Testis (tissue), 2 donors: ENCODE measurements at regions not wholly inside any gene's neighbourhood (a gene's known extent, or its start where the extent isn't known, plus 50 kb on each side); places are given as distances from the start of the nearest gene placed in this dataset.

Source experiments
- DNase-seq: peaks from one replicate; pipeline ENCODE4 v3.0.0-alpha.2; 2019
- H3K27ac ChIP-seq, 2 donors: fragments of 200-600 bp; sonication (generic); one replicate each; pipeline ENCODE4 v1.5.1; 2019
- H3K27me3 ChIP-seq: fragments of 200-600 bp; sonication (generic); one replicate; pipeline ENCODE4 v1.5.1; 2019
- H3K36me3 ChIP-seq: fragments of 200-600 bp; sonication (generic); one replicate; pipeline ENCODE4 v1.5.1; 2017; ENCODE audit warnings: low read depth; ENCODE audit errors: missing control alignments
- H3K4me1 ChIP-seq: fragments of 200-600 bp; sonication (generic); one replicate; pipeline ENCODE4 v1.5.1; 2019
- H3K4me3 ChIP-seq, 2 donors: fragments of 200-600 bp; sonication (generic); one replicate each; pipeline ENCODE4 v1.5.1; 2017 to 2019
- H3K9me3 ChIP-seq: fragments of 200-600 bp; sonication (generic); one replicate; pipeline ENCODE4 v1.5.1; 2017
- POLR2A ChIP-seq: fragments of 450-650 bp; IDR thresholded peaks from one replicate; pipeline ENCODE4 v1.6.1; 2017; ENCODE audit warnings: antibody characterized with exemption, mild to moderate bottlenecking, moderate library complexity
- WGBS, 2 donors: methylation state at CpG; one replicate each; pipeline ENCODE4 v1.1.5; 2018; 5-methylcytosine and 5-hydroxymethylcytosine counted together
- intact Hi-C: fragments of 100-400 bp; cut with DNase I; formaldehyde crosslinking; loops from one replicate; pipeline ENCODE4 v1.15.1; 2023; ENCODE audit warnings: low total_unique reads
- TF ChIP-seq, protein P1 (sequence below), 3 experiments: fragments of 450-650 bp in 2 of 3; fragments of 200-600 bp in 1 of 3; sonication (generic) in 1 of 3; IDR thresholded peaks; one replicate each; pipeline ENCODE4 v1.5.1; 2016 to 2019; ENCODE audit warnings: antibody characterized with exemption in 3 of 3, mild to moderate bottlenecking in 2 of 3, moderate library complexity in 1 of 3

GRCh38 chr12:58521796-58522195, 398.5 kb downstream of the LRIG3 start:
- intact Hi-C loops, result no loop called here
- no peak for DNase-seq
- Histone ChIP-seq H3K36me3 (no peaks in the 10 kb centered on the region), H3K27me3 (no peaks in the 10 kb centered on the region), H3K27ac (no peak overlapping the region), H3K9me3 (no peaks in the 10 kb centered on the region), H3K4me1 (no peaks in the 10 kb centered on the region), H3K4me3 (no peak overlapping the region)
- 78 to 94% methylated on average over 1 of the region's 1 CpG for WGBS, 2 donors
- TF ChIP-seq, protein P1, sequence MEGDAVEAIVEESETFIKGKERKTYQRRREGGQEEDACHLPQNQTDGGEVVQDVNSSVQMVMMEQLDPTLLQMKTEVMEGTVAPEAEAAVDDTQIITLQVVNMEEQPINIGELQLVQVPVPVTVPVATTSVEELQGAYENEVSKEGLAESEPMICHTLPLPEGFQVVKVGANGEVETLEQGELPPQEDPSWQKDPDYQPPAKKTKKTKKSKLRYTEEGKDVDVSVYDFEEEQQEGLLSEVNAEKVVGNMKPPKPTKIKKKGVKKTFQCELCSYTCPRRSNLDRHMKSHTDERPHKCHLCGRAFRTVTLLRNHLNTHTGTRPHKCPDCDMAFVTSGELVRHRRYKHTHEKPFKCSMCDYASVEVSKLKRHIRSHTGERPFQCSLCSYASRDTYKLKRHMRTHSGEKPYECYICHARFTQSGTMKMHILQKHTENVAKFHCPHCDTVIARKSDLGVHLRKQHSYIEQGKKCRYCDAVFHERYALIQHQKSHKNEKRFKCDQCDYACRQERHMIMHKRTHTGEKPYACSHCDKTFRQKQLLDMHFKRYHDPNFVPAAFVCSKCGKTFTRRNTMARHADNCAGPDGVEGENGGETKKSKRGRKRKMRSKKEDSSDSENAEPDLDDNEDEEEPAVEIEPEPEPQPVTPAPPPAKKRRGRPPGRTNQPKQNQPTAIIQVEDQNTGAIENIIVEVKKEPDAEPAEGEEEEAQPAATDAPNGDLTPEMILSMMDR (IDR thresholded peaks at IDR 0.05), result no peak

DNA sequence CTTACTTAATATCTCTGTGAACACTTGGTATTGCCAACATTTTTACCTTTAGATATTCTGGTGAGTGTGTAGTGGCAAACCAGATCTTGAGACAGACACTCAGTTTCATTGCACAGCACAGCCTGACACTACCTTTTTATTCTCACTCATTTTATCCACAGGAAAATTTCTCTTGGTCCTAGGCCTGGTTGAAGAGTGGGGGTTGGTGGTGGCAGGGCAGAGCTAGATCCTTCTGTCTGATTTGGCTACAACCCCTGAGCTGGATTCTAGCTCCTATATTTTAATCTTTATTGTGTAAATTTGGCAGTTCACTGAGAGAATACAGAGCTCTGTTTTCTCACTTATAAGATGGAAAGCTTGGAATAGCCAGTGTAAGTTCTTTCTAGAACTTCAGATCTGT, 396.9 kb downstream of the LRIG3 start:
- Histone ChIP-seq H3K9me3 (no peaks in the 10 kb centered on the region), H3K4me3 (no peak overlapping the region), H3K27me3 (no peaks in the 10 kb centered on the region), H3K4me1 (no peaks in the 10 kb centered on the region), H3K36me3 (no peaks in the 10 kb centered on the region), H3K27ac (no peak overlapping the region)
- intact Hi-C loops, result no loop called here
- TF ChIP-seq, protein P1 (IDR thresholded peaks at IDR 0.05), result no peak
- DNase-seq, result no peak

- intact Hi-C loops, result no loop called here
- H3K27me3 ChIP-seq, result no peaks in the 10 kb centered on the region
- TF ChIP-seq POLR2A, result no peak
- TF ChIP-seq, protein P1 (IDR thresholded peaks at IDR 0.05), result no peak
- no peak overlapping the region for H3K4me3 ChIP-seq
- DNase-seq, result no peak
- peak overlapping the region in 1 of 2 donors; percentile 20 for H3K27ac ChIP-seq
- no peaks in the 10 kb centered on the region for H3K36me3 ChIP-seq
- 0% methylated on average over 1 of the region's 1 CpG for WGBS, 2 donors
- no peaks in the 10 kb centered on the region for H3K9me3 ChIP-seq
- no peaks in the 10 kb centered on the region for H3K4me1 ChIP-seq
These were observed 392.0 kb downstream of the LRIG3 start for GRCh38 chr12:58528271-58528670.

- Histone ChIP-seq H3K36me3 (no peaks in the 10 kb centered on the region), H3K27ac (peak overlapping the region in 1 of 2 donors; percentile 20), H3K27me3 (no peaks in the 10 kb centered on the region), H3K4me1 (no peaks in the 10 kb centered on the region), H3K9me3 (no peaks in the 10 kb centered on the region), H3K4me3 (no peak overlapping the region)
- intact Hi-C loops, result no loop called here
- no peak for DNase-seq
- TF ChIP-seq, protein P1 (IDR thresholded peaks at IDR 0.05), result no peak
- no peak for TF ChIP-seq POLR2A
- 55% methylated on average over 1 of the region's 1 CpG for WGBS, 2 donors
These were observed 391.1 kb downstream of the LRIG3 start for GRCh38 chr12:58529114-58529665.

GRCh38 chr12:58529897-58530741, 390.2 kb downstream of the LRIG3 start:
- no peak overlapping the region for H3K27ac ChIP-seq
- H3K36me3 ChIP-seq, result no peaks in the 10 kb centered on the region
- H3K9me3 ChIP-seq, result no peaks in the 10 kb centered on the region
- intact Hi-C loops, result no loop called here
- WGBS, 2 donors, result 71 to 77% methylated on average over 6 of the region's 6 CpGs
- H3K27me3 ChIP-seq, result no peaks in the 10 kb centered on the region
- no peak overlapping the region for H3K4me3 ChIP-seq
- no peak for DNase-seq
- TF ChIP-seq, protein P1 (IDR thresholded peaks at IDR 0.05), result no peak
- TF ChIP-seq POLR2A, result no peak
- no peaks in the 10 kb centered on the region for H3K4me1 ChIP-seq
